ENCODE measurements at regions not wholly inside any gene's neighbourhood (a gene's known extent, or its start where the extent isn't known, plus 50 kb on each side); places are given as distances from the start of the nearest gene placed in this dataset.

DNA sequence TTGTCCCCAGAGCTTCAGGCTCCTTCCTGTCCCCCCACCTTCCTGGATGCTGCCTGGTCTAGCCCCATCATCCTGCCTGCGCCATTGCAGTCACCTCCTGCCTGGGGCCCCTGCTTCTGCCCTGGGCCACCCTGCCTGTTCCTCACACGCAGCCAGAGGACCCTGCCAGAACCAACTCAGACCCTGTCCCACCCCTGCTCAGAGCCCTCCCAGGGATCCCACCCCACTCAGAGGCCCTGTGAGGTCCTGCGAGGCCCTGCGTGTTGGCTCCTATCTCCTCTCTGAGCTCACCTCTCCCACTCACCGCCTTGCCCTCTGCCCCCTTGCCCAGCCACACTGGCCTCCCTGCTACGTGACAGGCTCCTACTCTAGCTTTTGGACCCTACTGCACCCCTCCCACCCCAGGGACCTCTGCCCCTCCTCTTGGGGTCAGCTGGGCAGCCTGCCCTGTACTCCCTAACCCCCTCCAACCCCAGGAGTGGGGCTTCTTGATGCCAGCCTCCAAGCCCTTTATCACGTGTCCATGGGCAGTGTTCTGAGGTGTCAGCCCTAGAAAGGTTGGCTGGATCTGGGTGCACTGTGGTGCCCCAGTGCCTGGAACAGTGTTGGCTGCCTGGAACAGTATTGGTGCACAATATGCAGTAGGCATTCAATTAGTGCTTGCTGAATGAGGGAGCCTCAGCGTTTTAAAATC, 68.3 kb downstream of the CEBPB start:
- no peak for DNase-seq

DNA sequence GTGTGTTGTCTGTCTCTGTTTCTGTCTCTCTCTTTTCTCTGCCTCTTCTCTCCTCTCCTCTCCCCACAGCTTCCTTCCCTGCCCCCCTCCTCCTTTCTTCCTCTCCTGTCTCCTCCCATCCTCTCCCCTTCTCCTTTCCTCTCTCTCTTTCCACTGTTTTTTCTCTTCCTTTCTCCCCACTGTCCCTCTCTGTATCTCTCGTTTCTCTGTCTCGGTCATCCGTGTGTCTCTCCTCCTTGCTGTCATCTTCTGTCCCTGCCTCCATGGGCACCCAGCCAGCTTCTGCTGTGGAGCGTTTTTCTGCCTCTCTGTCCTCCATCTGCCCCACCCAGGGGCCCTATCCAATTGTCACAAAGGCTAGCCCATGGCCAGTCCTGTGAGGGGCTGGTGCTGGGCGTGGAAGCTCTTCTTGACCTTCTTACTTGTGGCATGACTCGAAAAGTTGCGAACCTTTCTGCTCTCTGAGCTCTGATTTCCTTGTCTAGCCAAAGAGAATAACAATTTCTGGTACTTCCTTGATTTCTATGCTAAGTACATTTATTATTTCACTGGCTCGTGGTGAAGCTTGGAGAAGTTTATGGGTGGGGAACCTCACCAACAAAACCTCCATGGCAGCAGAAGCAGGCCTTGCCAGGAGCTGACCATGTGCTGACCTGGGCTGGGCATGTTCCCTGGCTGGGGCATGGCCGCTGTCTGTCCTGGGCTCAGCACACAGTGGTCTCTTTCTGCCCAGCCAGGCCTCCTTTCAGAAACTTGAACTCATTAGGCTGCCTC, 69.3 kb downstream of the CEBPB start:
- no peak for DNase-seq

DNA sequence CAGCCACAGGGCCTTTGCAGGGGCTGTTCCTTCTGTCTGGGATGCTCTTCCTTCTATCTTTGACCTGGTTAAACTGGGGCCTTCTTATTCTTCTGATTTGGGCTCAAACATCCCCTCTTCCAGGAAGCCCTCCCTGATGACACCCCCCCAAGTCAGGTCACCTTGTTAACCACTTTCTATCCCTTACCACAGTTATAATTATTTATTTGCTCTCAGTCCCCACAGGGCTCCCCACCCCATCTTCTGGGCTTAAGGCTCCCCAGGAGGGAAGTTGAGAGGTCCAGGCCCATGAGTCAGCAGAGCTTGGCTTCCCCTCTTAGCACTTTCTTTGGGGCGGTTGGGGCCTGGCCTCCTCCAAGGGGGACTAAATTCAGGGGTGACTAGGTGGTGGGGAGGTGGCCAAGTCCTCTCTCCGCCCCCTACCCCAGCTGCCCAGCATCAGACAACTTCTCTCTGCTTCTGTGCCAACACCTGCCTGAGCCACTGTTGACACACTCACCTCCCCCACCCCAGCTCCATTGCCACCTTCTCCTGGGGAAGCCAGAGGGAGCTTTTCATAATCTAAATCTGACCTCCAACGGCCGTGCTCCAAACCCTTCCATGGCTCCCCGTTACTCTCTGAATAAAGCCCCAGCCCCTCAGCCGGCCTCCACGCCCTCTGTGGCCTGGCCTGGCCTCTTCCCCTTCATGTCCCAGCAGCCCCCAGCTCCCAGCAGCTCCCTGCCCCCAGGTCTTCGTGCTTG, 70.0 kb downstream of the CEBPB start:
- no peak for DNase-seq

DNA sequence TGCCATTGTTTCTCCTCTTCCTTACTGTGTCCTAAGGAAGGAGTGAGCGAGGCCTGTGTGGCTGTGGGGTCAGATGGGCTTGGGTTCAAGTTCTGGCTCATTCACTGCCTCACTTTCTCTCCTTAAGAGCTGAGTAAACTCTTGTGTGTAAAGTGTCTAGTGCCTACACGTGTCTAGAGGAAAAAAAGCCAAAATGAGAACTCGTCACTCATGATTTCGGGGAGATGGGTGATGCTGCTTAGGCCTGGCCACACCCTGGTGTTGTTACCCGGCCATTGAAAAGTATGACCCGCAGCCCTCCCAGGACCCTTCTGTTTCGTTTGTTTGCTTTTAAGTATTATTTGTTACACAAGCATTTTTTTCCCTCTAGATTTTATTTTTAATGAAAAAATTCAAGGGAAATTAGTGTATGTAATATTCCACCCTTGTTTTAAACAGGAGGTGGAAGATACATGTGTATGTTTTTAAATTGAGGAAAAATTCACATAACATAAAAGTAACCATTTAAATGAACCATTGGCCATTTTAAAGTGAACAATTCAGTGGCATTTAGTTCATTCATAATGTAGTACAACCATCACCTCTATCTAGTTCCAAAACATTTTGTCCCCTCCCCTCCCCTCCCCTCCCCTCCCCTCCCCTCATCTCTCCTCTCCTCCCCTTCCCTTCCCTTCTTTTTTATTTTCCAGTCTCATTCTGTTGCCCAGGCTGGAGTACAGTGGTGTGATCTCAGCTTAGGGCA, 71.0 kb downstream of the CEBPB start:
- DNase-seq: no peak

DNA sequence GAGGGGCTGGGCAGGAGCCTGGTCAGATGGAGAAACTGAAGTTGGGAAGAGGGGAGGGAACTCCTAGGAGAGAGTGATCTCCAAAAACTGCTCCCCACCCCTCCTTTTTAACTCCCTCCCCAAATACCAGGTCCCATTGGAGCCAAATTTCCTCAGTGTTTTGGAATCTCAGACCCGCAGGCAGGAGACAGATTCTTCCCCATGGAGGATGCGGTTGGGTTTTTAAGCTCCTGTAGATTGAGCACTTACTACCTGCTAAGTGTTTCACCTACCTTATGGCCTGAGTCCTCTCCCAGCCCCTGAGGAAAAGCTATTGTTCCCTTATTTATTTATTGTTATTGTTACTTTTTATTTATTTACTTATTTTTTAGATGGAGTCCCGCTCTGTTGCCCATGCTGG, 73.2 kb downstream of the CEBPB start:
- DNase-seq: no peak

DNA sequence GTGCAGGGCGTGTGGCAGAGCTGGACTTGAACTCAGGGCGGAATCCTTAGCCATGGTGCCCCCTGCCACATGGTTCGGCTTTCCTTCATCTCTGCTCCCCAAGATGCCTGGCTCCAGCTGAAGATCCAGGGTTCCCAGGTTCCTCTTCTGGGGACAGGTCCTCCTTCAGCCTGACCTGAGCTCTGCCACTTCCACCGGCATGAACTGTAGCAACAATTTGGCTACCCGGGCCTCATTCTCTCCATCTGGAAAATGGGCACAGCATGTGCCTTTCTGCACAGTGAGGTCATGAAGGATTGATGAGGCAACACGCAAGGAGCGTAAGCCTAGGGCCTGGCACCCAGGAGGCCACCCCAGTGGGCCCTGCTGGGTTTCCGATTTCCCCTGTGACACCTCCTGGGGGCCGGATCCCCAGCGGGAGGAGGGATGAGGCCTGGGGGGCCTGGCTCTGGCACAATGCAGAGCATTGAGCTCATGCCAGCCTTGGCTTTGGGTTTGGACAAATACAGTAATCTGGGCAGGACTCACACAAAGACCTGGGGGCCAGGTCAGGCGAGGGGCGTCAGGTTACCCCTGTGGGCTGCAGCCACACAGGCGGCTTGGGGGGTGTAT, 74.0 kb downstream of the CEBPB start:
- DNase-seq: no peak

DNA sequence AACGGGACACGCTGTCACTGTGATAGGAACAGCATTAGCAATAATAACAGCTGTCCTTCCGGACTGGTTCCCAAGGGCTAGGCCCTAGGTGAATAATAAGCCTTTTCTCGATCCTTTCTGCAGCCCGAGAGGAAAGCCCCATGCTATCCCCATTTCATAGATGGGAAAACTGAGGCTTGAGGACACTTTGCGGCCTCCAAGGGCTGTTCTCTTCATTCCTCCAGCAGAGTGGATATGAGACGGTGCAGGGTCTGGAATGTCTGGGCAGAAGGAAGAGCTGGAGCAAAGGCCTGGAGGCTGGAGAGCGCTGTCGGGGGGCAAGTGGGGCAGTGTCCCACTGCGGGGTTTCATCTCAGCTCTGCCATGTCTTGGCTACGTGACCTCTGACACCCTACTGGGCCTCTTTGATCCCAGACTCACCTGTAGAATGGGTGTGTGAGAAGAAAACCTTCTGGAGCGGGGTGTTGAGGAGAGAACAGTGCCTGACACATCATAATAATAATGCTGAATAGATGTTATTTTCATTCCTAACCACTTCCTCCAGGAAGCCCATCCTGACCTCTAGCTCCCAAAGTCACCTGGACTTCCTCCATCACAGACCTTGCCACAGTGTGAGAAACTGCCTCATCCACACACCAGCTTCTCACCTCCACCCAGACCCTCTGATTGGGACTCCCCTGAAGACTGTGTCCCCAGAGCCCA, 74.8 kb downstream of the CEBPB start:
- DNase-seq: no peak

DNA sequence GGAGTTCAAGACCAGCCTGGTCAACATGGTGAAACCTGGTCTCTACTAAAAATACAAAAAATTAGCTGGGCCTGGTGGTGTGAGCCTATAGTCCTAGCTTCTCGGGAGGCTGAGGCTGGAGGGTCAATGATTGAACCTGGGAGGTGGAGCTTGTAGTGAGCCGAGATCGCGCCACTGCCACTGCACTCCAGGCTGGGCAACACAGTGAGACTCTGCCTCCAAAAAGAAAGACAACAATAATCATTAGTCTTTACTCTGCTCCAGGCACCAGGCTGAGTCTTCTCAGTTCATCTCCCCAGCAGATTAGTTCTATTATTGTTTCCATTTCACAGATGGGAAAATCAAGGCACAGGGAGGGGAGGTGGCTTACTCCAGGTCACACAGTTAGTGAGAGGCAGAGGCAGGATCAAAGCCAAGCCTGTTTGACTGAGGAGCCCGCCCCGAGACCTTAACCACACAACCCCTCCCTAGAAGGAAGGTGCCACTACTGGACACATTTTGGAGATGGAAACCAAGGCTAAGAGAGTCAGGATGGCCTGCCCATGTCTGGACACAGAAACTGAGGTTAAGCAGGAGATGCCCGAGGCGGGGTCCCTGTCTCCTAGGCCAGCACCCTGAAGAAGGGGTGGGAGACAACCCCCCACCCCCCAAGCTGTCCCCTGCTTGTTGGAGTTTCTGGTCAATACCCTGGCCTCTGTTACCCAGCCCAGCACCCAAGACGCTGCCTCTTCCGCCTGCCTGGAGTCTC, 75.8 kb downstream of the CEBPB start:
- DNase-seq: no peak

DNA sequence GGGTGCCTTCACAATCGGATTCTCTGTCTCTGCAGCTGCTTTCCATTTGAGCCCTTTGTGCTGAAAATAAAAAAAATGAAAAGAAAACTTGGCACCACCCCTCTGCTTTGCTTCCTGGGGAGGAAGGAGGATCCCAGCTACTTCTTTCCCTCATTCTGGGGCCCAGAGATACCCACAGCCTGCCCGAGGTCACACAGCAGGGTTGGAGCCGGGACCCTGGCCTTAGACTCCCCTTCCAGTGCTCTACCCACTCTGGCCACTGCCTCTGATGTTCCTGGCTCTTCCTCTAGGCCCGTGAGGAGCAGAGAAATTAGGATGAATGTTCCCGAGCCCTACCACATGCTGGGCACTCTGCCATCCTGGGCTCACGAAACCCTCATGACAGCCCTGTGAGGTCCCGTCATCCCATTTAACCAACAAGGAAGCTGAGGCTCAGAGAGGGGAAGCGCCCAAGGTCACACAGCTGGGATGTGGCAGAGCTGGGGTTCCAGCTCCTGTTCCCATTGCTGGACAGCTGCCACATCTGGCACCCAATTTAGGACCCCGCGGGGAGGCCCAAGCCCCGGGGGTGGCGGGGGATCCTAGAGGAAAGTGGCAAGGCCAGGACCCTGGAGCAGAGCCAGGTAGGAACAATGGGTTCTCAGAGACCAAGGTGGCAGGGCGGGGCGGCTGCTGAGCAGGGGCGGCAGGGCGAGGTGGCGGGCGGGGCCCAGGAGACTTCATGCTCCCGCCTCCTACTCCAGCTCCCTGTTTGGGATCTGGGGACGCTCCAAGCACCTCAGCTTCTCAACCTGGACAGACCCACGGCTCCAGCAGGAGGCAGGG, 76.6 kb downstream of the CEBPB start:
- DNase-seq: no peak

DNA sequence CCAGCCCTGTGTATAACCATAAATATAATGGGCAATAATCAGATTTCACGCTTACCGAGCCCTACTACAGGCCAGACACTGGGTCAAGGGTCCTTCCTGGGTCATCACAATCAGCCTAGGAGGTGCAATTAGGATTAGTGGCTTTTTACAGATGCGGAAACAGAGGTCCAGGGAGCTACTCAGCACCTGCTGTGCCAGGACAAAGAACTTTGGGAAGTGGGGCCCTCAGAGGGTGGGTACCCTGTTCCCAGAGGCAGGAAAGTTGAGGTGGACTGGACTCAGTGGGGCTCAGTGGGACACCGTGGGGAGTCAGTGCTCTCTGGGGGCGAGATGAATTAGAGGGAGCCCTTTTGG, 77.2 kb downstream of the CEBPB start:
- no peak for DNase-seq

DNA sequence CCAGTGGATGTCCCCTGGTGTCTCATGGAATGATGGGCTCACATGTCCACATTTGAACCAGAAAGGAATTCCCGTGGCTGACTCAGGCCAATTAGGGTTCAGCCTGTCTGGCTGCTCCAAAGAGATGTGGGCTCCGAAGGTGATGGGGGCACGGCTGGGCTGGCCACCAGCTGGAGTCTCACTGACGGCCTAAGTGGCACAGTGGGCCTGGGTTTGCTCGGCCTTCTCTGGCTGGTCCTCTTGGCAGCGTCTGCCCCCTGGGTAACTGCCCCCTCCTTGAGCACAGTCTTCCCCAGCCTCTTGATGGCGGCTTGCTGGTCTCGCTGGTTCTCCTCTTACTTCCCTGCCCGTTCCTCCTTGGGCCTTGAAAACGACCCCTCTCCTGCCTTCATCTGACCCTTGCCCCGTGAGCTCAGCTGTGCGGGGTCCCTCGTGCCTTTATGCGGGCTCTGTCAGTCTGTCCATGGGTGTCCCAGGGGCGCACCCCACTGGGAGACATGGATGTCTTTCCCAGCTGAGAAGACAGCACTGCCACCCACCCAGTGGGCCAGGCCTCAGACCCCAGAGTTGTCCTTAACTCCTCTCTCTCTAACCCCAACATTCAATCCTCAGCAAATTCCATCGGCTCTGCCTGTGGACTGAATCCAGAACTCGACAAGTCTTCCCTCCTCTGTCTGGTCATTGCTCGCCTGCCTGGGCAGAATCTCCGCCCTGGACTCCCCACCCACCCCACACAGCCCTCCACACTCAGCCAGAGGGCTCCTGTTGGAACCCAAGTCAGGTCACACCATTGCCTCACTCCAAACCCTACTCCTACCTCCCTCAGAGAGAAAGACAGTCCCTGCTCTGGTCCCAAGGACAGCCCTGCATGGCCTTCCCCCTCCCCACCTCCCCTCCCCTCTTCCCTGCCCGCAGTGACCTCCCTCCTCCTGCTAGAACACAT, 78.7 kb downstream of the CEBPB start:
- DNase-seq: no peak

DNA sequence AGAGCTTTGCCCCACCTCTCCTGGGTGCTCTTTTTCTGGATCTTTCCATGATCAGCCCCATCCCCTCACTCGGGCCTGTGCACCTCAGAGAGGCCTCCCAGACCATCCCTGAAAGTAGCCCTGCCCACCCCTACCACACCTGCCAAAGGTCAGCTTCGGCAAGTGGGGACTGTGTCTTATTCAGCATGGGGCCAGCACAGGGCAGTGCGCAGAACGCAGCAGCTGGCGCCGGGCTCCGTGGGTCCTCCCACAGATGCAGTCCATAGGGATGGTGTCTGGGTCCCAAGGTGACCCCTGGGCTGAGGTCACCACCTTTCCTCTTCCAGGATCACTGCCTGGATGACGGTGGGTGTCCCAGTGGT, 79.4 kb downstream of the CEBPB start:
- no peak for DNase-seq

DNA sequence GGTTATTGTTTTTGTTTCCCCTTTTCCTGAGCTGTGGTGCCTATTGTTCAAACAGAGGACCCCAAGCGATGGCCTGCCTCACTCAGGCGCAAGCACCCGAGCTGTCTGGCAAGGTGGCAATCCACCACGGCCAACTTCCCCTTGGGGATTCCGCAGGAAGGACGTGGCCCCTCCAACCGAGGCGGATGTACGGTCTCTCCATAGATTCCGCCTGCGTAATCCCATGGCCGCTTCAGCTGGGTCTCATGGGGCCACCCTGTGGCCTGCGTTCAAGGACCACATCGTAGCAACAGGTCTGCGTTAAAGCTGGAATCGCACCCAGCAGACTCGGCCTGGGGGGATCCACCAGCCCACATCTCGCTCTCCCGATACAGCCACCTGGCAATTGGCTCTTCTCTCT, 79.9 kb downstream of the CEBPB start:
- no peak for DNase-seq

DNA sequence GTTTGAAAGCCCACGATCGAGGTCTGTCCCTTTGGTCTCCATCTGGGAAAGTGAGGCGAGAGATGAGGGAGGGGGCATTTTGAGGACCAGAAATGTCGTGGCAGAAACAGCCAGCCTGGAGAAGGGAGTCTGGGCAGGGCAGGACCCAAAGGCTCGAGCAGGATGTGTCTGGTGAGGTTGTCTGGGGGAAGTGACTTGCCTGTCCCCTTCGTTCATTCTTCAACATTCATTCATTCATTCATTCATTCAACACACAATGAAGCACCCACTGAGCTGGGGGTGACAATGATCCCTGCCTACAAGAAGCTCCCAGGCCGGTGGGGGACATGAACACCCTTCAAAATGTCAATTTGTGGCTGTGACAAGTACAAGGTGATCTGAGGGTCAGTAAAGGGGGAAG, 80.5 kb downstream of the CEBPB start:
- no peak for DNase-seq

DNA sequence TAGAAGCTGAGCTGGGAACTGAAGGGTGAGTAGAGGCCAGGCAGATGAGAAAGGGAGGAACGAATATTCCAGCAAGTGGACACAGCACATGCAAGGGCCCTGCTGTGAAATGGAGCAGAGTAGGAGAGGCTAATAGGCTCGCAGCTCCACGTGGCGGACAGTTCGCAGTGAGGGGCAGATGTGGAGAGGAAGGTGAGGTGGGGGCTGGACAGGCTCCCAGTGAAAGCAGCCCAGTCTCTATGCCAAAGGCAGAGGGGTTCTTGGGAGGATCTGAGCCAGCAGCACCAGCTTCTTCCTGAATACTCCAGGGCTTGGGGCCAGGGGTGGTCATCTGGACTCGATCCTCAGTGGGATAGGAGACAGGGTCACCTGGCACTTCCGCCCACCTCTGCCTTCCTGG, 81.0 kb downstream of the CEBPB start:
- DNase-seq: no peak

DNA sequence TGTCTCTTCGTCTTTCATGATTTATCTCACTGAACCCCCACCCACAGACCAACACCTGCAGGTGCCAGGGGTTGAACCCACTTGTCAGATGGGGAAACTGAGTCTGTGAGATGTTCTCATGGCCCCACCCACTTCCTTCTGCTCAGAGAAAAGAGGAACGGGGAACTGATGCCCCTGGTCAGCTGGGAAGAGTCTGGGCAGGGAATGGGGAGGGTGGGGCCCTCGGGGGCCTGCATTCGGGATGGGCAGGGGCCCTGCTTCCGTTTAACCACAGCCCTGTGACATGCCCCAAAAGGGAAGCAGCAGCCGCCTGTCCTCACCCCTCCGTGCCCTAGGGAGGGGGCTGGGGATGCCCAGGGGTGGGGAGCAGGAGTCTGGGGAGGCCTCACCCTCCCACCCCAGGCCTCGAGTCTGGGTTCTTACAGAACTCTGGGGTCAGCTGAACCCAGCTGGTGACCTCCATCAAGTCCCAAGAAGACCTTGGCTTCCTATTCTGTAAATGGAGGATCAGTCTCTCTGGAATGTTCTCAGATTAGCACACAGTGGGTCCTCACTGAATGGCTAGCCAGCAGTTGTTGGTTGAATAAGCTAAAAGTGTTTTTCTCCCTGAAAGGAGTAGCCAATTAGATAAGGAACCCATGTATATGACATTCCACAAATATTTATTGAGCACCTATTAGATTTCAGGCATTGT, 81.5 kb downstream of the CEBPB start:
- DNase-seq: no peak

DNA sequence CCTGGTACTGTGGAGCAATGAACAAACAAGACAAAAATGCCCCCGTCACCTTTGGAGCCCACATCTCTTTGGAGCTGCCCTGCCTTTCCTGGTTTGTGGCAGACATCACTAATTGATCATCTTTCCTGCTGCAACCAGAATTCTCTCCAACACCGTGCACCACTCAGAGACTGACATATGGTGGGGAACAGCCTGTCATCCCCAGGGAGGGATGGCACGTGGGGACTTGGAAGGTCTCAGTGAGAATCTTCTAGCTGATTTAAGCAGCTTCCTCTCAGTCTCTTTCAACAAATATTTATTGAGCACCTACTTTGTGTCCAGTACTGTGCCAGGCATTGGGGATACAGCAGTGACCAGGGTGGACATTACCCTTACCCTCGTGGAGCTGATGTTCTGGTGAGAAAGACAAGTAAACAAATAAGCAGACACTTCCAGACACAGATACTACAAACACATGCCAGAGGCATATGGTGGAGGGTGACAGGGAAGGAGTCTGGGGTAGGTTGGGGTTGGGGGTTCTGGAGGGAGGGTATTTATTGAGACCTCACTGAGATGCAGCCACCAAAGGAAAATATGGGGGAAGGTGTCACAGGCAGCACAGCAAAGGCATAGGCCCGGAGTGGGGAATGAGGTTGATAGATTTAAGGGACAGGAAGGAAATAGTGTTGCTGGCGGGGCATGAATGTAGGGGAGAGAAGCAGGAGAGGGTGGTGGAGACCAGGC, 82.3 kb downstream of the CEBPB start:
- DNase-seq: no peak
